ENCODE measurements at regions not wholly inside any gene's neighbourhood (a gene's known extent, or its start where the extent isn't known, plus 50 kb on each side); places are given as distances from the start of the nearest gene placed in this dataset.

DNA sequence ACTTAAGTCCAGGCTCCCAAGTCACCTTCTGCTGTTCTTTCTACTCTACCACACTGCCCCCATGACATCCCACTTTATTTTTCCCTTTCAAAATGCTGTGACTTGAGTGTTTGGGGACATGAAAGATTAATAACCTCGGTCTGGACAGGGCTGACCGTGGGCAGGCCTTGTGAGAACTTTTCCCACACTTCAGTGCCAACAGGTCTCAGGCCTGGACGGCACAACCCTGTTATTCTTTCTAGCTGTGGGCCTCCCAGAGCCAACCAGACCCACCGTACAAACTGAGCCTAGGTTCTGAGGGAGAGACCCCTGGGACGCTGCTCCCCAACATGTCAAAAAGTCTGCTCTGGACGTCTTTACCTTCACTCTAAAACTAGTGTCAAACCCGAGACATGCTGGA, 153.4 kb downstream of the CEP120 start:
- no peak for TF ChIP-seq CHD2 (IDR thresholded peaks at IDR 0.05; ENCODE audit: low read depth, low read length)
- TF ChIP-seq, protein P1, sequence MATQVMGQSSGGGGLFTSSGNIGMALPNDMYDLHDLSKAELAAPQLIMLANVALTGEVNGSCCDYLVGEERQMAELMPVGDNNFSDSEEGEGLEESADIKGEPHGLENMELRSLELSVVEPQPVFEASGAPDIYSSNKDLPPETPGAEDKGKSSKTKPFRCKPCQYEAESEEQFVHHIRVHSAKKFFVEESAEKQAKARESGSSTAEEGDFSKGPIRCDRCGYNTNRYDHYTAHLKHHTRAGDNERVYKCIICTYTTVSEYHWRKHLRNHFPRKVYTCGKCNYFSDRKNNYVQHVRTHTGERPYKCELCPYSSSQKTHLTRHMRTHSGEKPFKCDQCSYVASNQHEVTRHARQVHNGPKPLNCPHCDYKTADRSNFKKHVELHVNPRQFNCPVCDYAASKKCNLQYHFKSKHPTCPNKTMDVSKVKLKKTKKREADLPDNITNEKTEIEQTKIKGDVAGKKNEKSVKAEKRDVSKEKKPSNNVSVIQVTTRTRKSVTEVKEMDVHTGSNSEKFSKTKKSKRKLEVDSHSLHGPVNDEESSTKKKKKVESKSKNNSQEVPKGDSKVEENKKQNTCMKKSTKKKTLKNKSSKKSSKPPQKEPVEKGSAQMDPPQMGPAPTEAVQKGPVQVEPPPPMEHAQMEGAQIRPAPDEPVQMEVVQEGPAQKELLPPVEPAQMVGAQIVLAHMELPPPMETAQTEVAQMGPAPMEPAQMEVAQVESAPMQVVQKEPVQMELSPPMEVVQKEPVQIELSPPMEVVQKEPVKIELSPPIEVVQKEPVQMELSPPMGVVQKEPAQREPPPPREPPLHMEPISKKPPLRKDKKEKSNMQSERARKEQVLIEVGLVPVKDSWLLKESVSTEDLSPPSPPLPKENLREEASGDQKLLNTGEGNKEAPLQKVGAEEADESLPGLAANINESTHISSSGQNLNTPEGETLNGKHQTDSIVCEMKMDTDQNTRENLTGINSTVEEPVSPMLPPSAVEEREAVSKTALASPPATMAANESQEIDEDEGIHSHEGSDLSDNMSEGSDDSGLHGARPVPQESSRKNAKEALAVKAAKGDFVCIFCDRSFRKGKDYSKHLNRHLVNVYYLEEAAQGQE (IDR thresholded peaks at IDR 0.05; ENCODE audit: borderline replicate concordance in 1 of 2, low read depth in 1 of 2, low read length in 2 of 2), result no peak
- TF ChIP-seq, protein P2, sequence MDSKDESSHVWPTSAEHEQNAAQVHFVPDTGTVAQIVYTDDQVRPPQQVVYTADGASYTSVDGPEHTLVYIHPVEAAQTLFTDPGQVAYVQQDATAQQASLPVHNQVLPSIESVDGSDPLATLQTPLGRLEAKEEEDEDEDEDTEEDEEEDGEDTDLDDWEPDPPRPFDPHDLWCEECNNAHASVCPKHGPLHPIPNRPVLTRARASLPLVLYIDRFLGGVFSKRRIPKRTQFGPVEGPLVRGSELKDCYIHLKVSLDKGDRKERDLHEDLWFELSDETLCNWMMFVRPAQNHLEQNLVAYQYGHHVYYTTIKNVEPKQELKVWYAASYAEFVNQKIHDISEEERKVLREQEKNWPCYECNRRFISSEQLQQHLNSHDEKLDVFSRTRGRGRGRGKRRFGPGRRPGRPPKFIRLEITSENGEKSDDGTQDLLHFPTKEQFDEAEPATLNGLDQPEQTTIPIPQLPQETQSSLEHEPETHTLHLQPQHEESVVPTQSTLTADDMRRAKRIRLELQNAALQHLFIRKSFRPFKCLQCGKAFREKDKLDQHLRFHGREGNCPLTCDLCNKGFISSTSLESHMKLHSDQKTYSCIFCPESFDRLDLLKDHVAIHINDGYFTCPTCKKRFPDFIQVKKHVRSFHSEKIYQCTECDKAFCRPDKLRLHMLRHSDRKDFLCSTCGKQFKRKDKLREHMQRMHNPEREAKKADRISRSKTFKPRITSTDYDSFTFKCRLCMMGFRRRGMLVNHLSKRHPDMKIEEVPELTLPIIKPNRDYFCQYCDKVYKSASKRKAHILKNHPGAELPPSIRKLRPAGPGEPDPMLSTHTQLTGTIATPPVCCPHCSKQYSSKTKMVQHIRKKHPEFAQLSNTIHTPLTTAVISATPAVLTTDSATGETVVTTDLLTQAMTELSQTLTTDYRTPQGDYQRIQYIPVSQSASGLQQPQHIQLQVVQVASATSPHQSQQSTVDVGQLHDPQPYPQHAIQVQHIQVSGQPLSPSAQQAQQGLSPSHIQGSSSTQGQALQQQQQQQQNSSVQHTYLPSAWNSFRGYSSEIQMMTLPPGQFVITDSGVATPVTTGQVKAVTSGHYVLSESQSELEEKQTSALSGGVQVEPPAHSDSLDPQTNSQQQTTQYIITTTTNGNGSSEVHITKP (CRISPR knock-in tag; IDR thresholded peaks at IDR 0.05; ENCODE audit: low read depth), result no peak
- no peak for TF ChIP-seq HNRNPH1 (optimal IDR thresholded peaks at IDR 0.05; ENCODE audit: low read depth, low read length)
- TF ChIP-seq, protein P3, sequence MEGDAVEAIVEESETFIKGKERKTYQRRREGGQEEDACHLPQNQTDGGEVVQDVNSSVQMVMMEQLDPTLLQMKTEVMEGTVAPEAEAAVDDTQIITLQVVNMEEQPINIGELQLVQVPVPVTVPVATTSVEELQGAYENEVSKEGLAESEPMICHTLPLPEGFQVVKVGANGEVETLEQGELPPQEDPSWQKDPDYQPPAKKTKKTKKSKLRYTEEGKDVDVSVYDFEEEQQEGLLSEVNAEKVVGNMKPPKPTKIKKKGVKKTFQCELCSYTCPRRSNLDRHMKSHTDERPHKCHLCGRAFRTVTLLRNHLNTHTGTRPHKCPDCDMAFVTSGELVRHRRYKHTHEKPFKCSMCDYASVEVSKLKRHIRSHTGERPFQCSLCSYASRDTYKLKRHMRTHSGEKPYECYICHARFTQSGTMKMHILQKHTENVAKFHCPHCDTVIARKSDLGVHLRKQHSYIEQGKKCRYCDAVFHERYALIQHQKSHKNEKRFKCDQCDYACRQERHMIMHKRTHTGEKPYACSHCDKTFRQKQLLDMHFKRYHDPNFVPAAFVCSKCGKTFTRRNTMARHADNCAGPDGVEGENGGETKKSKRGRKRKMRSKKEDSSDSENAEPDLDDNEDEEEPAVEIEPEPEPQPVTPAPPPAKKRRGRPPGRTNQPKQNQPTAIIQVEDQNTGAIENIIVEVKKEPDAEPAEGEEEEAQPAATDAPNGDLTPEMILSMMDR (CRISPR knock-in tag; IDR thresholded peaks at IDR 0.05), result no peak
- no peak for TF ChIP-seq POLR2A (IDR thresholded peaks at IDR 0.05; ENCODE audit: insufficient read depth in 1 of 2, low read depth in 2 of 2, low read length in 2 of 2)
- no peak for TF ChIP-seq SP1 (IDR thresholded peaks at IDR 0.05)
- no peak for TF ChIP-seq SP1 (CRISPR knock-in tag; IDR thresholded peaks at IDR 0.05)
- TF ChIP-seq, protein P4, sequence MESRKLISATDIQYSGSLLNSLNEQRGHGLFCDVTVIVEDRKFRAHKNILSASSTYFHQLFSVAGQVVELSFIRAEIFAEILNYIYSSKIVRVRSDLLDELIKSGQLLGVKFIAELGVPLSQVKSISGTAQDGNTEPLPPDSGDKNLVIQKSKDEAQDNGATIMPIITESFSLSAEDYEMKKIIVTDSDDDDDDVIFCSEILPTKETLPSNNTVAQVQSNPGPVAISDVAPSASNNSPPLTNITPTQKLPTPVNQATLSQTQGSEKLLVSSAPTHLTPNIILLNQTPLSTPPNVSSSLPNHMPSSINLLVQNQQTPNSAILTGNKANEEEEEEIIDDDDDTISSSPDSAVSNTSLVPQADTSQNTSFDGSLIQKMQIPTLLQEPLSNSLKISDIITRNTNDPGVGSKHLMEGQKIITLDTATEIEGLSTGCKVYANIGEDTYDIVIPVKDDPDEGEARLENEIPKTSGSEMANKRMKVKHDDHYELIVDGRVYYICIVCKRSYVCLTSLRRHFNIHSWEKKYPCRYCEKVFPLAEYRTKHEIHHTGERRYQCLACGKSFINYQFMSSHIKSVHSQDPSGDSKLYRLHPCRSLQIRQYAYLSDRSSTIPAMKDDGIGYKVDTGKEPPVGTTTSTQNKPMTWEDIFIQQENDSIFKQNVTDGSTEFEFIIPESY (CRISPR knock-in tag; IDR thresholded peaks at IDR 0.05), result no peak
- TF ChIP-seq ZNF878 (CRISPR knock-in tag; IDR thresholded peaks at IDR 0.05), result no peak
- TF ChIP-seq, protein P5, sequence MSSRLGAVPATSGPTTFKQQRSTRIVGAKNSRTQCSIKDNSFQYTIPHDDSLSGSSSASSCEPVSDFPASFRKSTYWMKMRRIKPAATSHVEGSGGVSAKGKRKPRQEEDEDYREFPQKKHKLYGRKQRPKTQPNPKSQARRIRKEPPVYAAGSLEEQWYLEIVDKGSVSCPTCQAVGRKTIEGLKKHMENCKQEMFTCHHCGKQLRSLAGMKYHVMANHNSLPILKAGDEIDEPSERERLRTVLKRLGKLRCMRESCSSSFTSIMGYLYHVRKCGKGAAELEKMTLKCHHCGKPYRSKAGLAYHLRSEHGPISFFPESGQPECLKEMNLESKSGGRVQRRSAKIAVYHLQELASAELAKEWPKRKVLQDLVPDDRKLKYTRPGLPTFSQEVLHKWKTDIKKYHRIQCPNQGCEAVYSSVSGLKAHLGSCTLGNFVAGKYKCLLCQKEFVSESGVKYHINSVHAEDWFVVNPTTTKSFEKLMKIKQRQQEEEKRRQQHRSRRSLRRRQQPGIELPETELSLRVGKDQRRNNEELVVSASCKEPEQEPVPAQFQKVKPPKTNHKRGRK (CRISPR knock-in tag; IDR thresholded peaks at IDR 0.05), result no peak
- TF ChIP-seq POLR2AphosphoS2 (IDR thresholded peaks at IDR 0.05; ENCODE audit: low read depth, low read length), result no peak
